Spleen (tissue), 7 donors: ENCODE measurements at regions not wholly inside any gene's neighbourhood (a gene's known extent, or its start where the extent isn't known, plus 50 kb on each side); places are given as distances from the start of the nearest gene placed in this dataset.
"Not testable (repeated sequence)": the region's sequence is repeated elsewhere in the genome, so short reads cannot be mapped to it uniquely, and the experiment has no call there.

ENCODE experiments used
- CTCF ChIP-seq, 11 experiments: fragments of 200-600 bp in 7 of 11; fragments of 450-650 bp in 4 of 11; sonication (generic) in 4 of 11; IDR thresholded peaks in 8 of 11; conservative IDR thresholded peaks in 3 of 11; 1 replicate in 7 of 11; 2 replicates in 4 of 11; pipeline versions ENCODE4 v1.4.0 to v1.8.0; 2016 to 2021; ENCODE audit warnings: antibody characterized with exemption in 11 of 11, inconsistent platforms in 4 of 11, mild to moderate bottlenecking in 1 of 11
- POLR2A ChIP-seq, 3 donors: fragments of 450-650 bp; IDR thresholded peaks; one replicate each; pipeline ENCODE4 v1.5.1; 2017; ENCODE audit warnings: antibody characterized with exemption in 3 of 3, mild to moderate bottlenecking in 1 of 3
- POLR2AphosphoS5 ChIP-seq, 3 donors: sonication (generic); formaldehyde crosslinking; IDR thresholded peaks; one replicate each; pipeline ENCODE4 v1.5.1; 2017; ENCODE audit warnings: antibody characterized with exemption in 3 of 3
- donor health status: DM: no; HTN: no; CAD: no; lungs with moderate emphysema.
- donor health status: DM: no; HTN: no; CAD: no.
- donor health status: DM: no; HTN: no; CAD: no.

DNA sequence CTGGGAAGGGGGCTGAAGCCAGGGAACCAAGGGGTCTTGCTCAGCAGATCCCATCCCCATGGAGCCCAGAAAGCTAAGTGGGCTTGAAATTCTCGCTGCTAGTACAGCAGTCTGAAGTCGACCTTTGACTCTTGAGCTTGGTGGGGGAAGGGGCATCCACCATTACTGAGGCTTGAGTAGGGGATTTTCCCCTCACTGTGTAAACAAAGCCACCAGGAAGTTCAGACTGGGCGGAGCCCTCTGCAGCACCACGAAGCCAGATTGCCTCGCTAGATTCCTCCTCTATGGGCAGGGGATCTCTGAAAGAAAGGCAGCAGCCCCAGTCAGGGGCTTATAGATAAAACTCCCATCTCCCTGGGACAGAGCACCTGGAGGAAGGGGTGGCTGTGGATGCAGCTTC lies 210.6 kb downstream of the OTOL1 start:
- not testable (repeated sequence) for TF ChIP-seq CTCF (IDR thresholded peaks at IDR 0.05 in 8 of 11, conservative IDR thresholded peaks at IDR 0.05 in 3 of 11); POLR2A (IDR thresholded peaks at IDR 0.05); POLR2AphosphoS5 (IDR thresholded peaks at IDR 0.05)
